ENCODE measurements at regions not wholly inside any gene's neighbourhood (a gene's known extent, or its start where the extent isn't known, plus 50 kb on each side); places are given as distances from the start of the nearest gene placed in this dataset.

- H3K36me3 ChIP-seq (ENCODE audit: control insufficient read depth in 2 of 2, extremely low read depth in 1 of 2, insufficient read depth in 1 of 2, low read length in 1 of 2): no peaks in the 10 kb centered on the region
- 79% methylated on average over 9 of the region's 9 CpGs for WGBS (ENCODE audit: insufficient coverage)
- Mint-ChIP-seq H3K36me3 (no peaks in the 10 kb centered on the region), H3K4me1 (no peaks in the 10 kb centered on the region), H3K27me3 (no peaks in the 10 kb centered on the region), H3K4me3 (no peak overlapping the region), H3K27ac (no peak overlapping the region), H3K9me3 (peaks cover 0 to 6% (median 0%) of the 10 kb centered on the region in 3 donors)
- no peaks in the 10 kb centered on the region for H3K9me3 ChIP-seq
- CTCF ChIA-PET: no interaction called here
- ATAC-seq (replicated peaks in 1 of 4) (no peak), DNase-seq (no peak)
- no peaks in the 10 kb centered on the region for H3K4me1 ChIP-seq (ENCODE audit: control insufficient read depth in 1 of 2, extremely low read depth in 1 of 2, insufficient read depth in 2 of 2, low read length in 2 of 2)
- no peaks in the 10 kb centered on the region for H3K27me3 ChIP-seq (replicated peaks in 1 of 2; ENCODE audit: control insufficient read depth in 2 of 2, extremely low read depth in 1 of 2, insufficient read depth in 2 of 2, low read length in 1 of 2)
- no peak overlapping the region for H3K4me3 ChIP-seq (ENCODE audit: control insufficient read depth in 1 of 2, extremely low read depth in 1 of 2, low read length in 1 of 2)
- POLR2A ChIA-PET: no interaction called here
- no peak overlapping the region for H3K27ac ChIP-seq (ENCODE audit: low read length)
Observed at GRCh38 chr14:40784860-40785259, 821.8 kb upstream of the LRFN5 start.

- H3K9me3 Mint-ChIP-seq: peaks cover 0 to 20% (median 8%) of the 10 kb centered on the region in 3 donors
- Histone ChIP-seq H3K4me3 (ENCODE audit: control insufficient read depth in 1 of 2, extremely low read depth in 1 of 2, low read length in 1 of 2) (no peak overlapping the region), H3K4me1 (ENCODE audit: control insufficient read depth in 1 of 2, extremely low read depth in 1 of 2, insufficient read depth in 2 of 2, low read length in 2 of 2) (no peaks in the 10 kb centered on the region), H3K36me3 (ENCODE audit: control insufficient read depth in 2 of 2, extremely low read depth in 1 of 2, insufficient read depth in 1 of 2, low read length in 1 of 2) (no peaks in the 10 kb centered on the region), H3K27me3 (replicated peaks in 1 of 2; ENCODE audit: control insufficient read depth in 2 of 2, extremely low read depth in 1 of 2, insufficient read depth in 2 of 2, low read length in 1 of 2) (no peaks in the 10 kb centered on the region), H3K9me3 (peaks cover 6% of the 10 kb centered on the region), H3K27ac (ENCODE audit: low read length) (no peak overlapping the region)
- POLR2A ChIA-PET: no interaction called here
- no peak overlapping the region for H3K27ac Mint-ChIP-seq
- H3K36me3 Mint-ChIP-seq: no peaks in the 10 kb centered on the region
- H3K4me1 Mint-ChIP-seq: no peaks in the 10 kb centered on the region
- no CpG with 5 or more reads among the region's 1 CpG for WGBS (ENCODE audit: insufficient coverage)
- no peak overlapping the region for H3K4me3 Mint-ChIP-seq
- CTCF ChIA-PET: no interaction called here
- DNase-seq (no peak), ATAC-seq (replicated peaks in 1 of 4) (no peak)
- no peaks in the 10 kb centered on the region for H3K27me3 Mint-ChIP-seq
Observed at GRCh38 chr14:40762685-40763084, 844.0 kb upstream of the LRFN5 start.

GRCh38 chr14:40762177-40762576, 844.5 kb upstream of the LRFN5 start:
- DNase-seq (no peak), ATAC-seq (replicated peaks in 1 of 4) (no peak)
- H3K36me3 Mint-ChIP-seq: no peaks in the 10 kb centered on the region
- H3K27ac ChIP-seq (ENCODE audit: low read length): no peak overlapping the region
- no peaks in the 10 kb centered on the region for H3K27me3 Mint-ChIP-seq
- POLR2A ChIA-PET: no interaction called here
- no peak overlapping the region for H3K4me3 ChIP-seq (ENCODE audit: control insufficient read depth in 1 of 2, extremely low read depth in 1 of 2, low read length in 1 of 2)
- no peaks in the 10 kb centered on the region for H3K4me1 ChIP-seq (ENCODE audit: control insufficient read depth in 1 of 2, extremely low read depth in 1 of 2, insufficient read depth in 2 of 2, low read length in 2 of 2)
- no CpG with 5 or more reads among the region's 2 CpGs for WGBS (ENCODE audit: insufficient coverage)
- CTCF ChIA-PET: no interaction called here
- H3K4me1 Mint-ChIP-seq: no peaks in the 10 kb centered on the region
- H3K9me3 Mint-ChIP-seq: peaks cover 5 to 25% (median 8%) of the 10 kb centered on the region in 3 donors
- no peak overlapping the region for H3K27ac Mint-ChIP-seq
- H3K4me3 Mint-ChIP-seq: no peak overlapping the region
- H3K36me3 ChIP-seq (ENCODE audit: control insufficient read depth in 2 of 2, extremely low read depth in 1 of 2, insufficient read depth in 1 of 2, low read length in 1 of 2): no peaks in the 10 kb centered on the region
- H3K27me3 ChIP-seq (replicated peaks in 1 of 2; ENCODE audit: control insufficient read depth in 2 of 2, extremely low read depth in 1 of 2, insufficient read depth in 2 of 2, low read length in 1 of 2): no peaks in the 10 kb centered on the region
- H3K9me3 ChIP-seq: peaks cover 6% of the 10 kb centered on the region

GRCh38 chr14:40760704-40761103, 846.0 kb upstream of the LRFN5 start:
- H3K4me1 ChIP-seq (ENCODE audit: control insufficient read depth in 1 of 2, extremely low read depth in 1 of 2, insufficient read depth in 2 of 2, low read length in 2 of 2): no peaks in the 10 kb centered on the region
- no peaks in the 10 kb centered on the region for H3K27me3 ChIP-seq (replicated peaks in 1 of 2; ENCODE audit: control insufficient read depth in 2 of 2, extremely low read depth in 1 of 2, insufficient read depth in 2 of 2, low read length in 1 of 2)
- H3K9me3 ChIP-seq: peaks cover 6% of the 10 kb centered on the region
- Mint-ChIP-seq H3K27ac (no peak overlapping the region), H3K36me3 (no peaks in the 10 kb centered on the region), H3K4me1 (no peaks in the 10 kb centered on the region), H3K27me3 (no peaks in the 10 kb centered on the region), H3K9me3 (peaks cover 13 to 28% (median 19%) of the 10 kb centered on the region in 3 donors), H3K4me3 (no peak overlapping the region)
- no peak overlapping the region for H3K27ac ChIP-seq (ENCODE audit: low read length)
- DNase-seq (no peak), ATAC-seq (replicated peaks in 1 of 4) (no peak)
- POLR2A ChIA-PET: no interaction called here
- CTCF ChIA-PET: no interaction called here
- no peak overlapping the region for H3K4me3 ChIP-seq (ENCODE audit: control insufficient read depth in 1 of 2, extremely low read depth in 1 of 2, low read length in 1 of 2)
- H3K36me3 ChIP-seq (ENCODE audit: control insufficient read depth in 2 of 2, extremely low read depth in 1 of 2, insufficient read depth in 1 of 2, low read length in 1 of 2): no peaks in the 10 kb centered on the region

GRCh38 chr14:40758076-40758475, 848.6 kb upstream of the LRFN5 start:
- H3K27me3 Mint-ChIP-seq: no peaks in the 10 kb centered on the region
- WGBS (ENCODE audit: insufficient coverage): 50% methylated on average over 1 of the region's 2 CpGs
- ChIA-PET CTCF (no interaction called here), POLR2A (no interaction called here)
- no peaks in the 10 kb centered on the region for H3K4me1 Mint-ChIP-seq
- H3K27ac Mint-ChIP-seq: no peak overlapping the region
- no peaks in the 10 kb centered on the region for H3K36me3 ChIP-seq (ENCODE audit: control insufficient read depth in 2 of 2, extremely low read depth in 1 of 2, insufficient read depth in 1 of 2, low read length in 1 of 2)
- no peak overlapping the region for H3K27ac ChIP-seq (ENCODE audit: low read length)
- no peak overlapping the region for H3K4me3 ChIP-seq (ENCODE audit: control insufficient read depth in 1 of 2, extremely low read depth in 1 of 2, low read length in 1 of 2)
- H3K27me3 ChIP-seq (replicated peaks in 1 of 2; ENCODE audit: control insufficient read depth in 2 of 2, extremely low read depth in 1 of 2, insufficient read depth in 2 of 2, low read length in 1 of 2): no peaks in the 10 kb centered on the region
- H3K4me3 Mint-ChIP-seq: no peak overlapping the region
- DNase-seq (no peak), ATAC-seq (replicated peaks in 1 of 4) (no peak)
- H3K9me3 ChIP-seq: peaks cover 3% of the 10 kb centered on the region
- H3K4me1 ChIP-seq (ENCODE audit: control insufficient read depth in 1 of 2, extremely low read depth in 1 of 2, insufficient read depth in 2 of 2, low read length in 2 of 2): no peaks in the 10 kb centered on the region
- no peaks in the 10 kb centered on the region for H3K36me3 Mint-ChIP-seq
- peaks cover 24 to 34% (median 26%) of the 10 kb centered on the region in 3 donors for H3K9me3 Mint-ChIP-seq

- Histone ChIP-seq H3K9me3 (peaks cover 3% of the 10 kb centered on the region), H3K4me3 (ENCODE audit: control insufficient read depth in 1 of 2, extremely low read depth in 1 of 2, low read length in 1 of 2) (no peak overlapping the region), H3K27ac (ENCODE audit: low read length) (no peak overlapping the region), H3K4me1 (ENCODE audit: control insufficient read depth in 1 of 2, extremely low read depth in 1 of 2, insufficient read depth in 2 of 2, low read length in 2 of 2) (no peaks in the 10 kb centered on the region), H3K36me3 (ENCODE audit: control insufficient read depth in 2 of 2, extremely low read depth in 1 of 2, insufficient read depth in 1 of 2, low read length in 1 of 2) (no peaks in the 10 kb centered on the region), H3K27me3 (replicated peaks in 1 of 2; ENCODE audit: control insufficient read depth in 2 of 2, extremely low read depth in 1 of 2, insufficient read depth in 2 of 2, low read length in 1 of 2) (no peaks in the 10 kb centered on the region)
- Mint-ChIP-seq H3K27ac (no peak overlapping the region), H3K4me1 (no peaks in the 10 kb centered on the region), H3K4me3 (no peak overlapping the region), H3K9me3 (peaks cover 24 to 28% (median 26%) of the 10 kb centered on the region in 3 donors), H3K36me3 (no peaks in the 10 kb centered on the region), H3K27me3 (no peaks in the 10 kb centered on the region)
- ChIA-PET CTCF (no interaction called here), POLR2A (no interaction called here)
- WGBS (ENCODE audit: insufficient coverage): no CpG with 5 or more reads among the region's 3 CpGs
- DNase-seq (no peak), ATAC-seq (replicated peaks in 1 of 4) (no peak)
Observed at GRCh38 chr14:40757376-40757950, 849.2 kb upstream of the LRFN5 start.

- POLR2A ChIA-PET: no interaction called here
- CTCF ChIA-PET: no interaction called here
- H3K36me3 Mint-ChIP-seq: no peaks in the 10 kb centered on the region
- no peaks in the 10 kb centered on the region for H3K9me3 ChIP-seq
- H3K27ac ChIP-seq (ENCODE audit: low read length): no peak overlapping the region
- H3K4me3 Mint-ChIP-seq: no peak overlapping the region
- WGBS (ENCODE audit: insufficient coverage): no CpG with 5 or more reads among the region's 1 CpG
- ATAC-seq (replicated peaks in 1 of 4) (no peak), DNase-seq (no peak)
- no peaks in the 10 kb centered on the region for H3K36me3 ChIP-seq (ENCODE audit: control insufficient read depth in 2 of 2, extremely low read depth in 1 of 2, insufficient read depth in 1 of 2, low read length in 1 of 2)
- no peaks in the 10 kb centered on the region for H3K27me3 ChIP-seq (replicated peaks in 1 of 2; ENCODE audit: control insufficient read depth in 2 of 2, extremely low read depth in 1 of 2, insufficient read depth in 2 of 2, low read length in 1 of 2)
- peaks cover 6 to 17% (median 8%) of the 10 kb centered on the region in 3 donors for H3K9me3 Mint-ChIP-seq
- no peaks in the 10 kb centered on the region for H3K27me3 Mint-ChIP-seq
- H3K27ac Mint-ChIP-seq: no peak overlapping the region
- H3K4me1 Mint-ChIP-seq: no peaks in the 10 kb centered on the region
- no peaks in the 10 kb centered on the region for H3K4me1 ChIP-seq (ENCODE audit: control insufficient read depth in 1 of 2, extremely low read depth in 1 of 2, insufficient read depth in 2 of 2, low read length in 2 of 2)
- H3K4me3 ChIP-seq (ENCODE audit: control insufficient read depth in 1 of 2, extremely low read depth in 1 of 2, low read length in 1 of 2): no peak overlapping the region
Observed at GRCh38 chr14:40733206-40733605, 873.5 kb upstream of the LRFN5 start.
